ENCODE measurements at regions not wholly inside any gene's neighbourhood (a gene's known extent, or its start where the extent isn't known, plus 50 kb on each side); places are given as distances from the start of the nearest gene placed in this dataset.

- H3K4me3 ChIP-seq (ENCODE audit: low read depth, low read length), result no peak overlapping the region
- no peak for DNase-seq (ENCODE audit: low read depth)
- TF ChIP-seq CTCF (IDR thresholded peaks at IDR 0.05; ENCODE audit: low read depth, low read length, missing control alignments), result no peak
- in situ Hi-C loops (cut with HindIII; ENCODE audit: low sequenced_read_pairs), result no loop called here
Observed at GRCh38 chr22:49045276-49045675, 782.4 kb downstream of the BRD1 start.

DNA sequence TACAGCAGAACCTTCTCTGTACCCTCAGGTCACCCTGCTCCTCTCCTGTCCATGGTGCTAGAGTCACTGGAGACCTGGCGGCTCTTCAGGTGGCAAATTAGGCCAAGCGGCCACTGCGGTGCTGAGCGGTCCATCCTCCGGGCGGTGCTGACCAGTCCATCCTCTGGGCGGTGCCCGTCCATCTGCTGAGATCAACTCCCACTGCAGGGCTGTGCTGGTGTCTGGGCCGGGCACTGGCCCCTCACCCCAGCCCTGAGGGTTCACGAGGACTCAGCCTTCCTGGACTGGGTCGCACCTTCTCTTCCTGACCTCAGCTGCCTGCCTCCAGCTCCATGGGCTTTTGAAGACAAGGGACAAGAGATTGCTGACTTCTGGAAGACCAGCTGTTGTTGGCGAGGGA, 782.9 kb downstream of the BRD1 start:
- DNase-seq (ENCODE audit: low read depth), result no peak
- no peak for TF ChIP-seq CTCF (IDR thresholded peaks at IDR 0.05; ENCODE audit: low read depth, low read length, missing control alignments)
- in situ Hi-C loops (cut with HindIII; ENCODE audit: low sequenced_read_pairs), result no loop called here
- H3K4me3 ChIP-seq (ENCODE audit: low read depth, low read length), result no peak overlapping the region

DNA sequence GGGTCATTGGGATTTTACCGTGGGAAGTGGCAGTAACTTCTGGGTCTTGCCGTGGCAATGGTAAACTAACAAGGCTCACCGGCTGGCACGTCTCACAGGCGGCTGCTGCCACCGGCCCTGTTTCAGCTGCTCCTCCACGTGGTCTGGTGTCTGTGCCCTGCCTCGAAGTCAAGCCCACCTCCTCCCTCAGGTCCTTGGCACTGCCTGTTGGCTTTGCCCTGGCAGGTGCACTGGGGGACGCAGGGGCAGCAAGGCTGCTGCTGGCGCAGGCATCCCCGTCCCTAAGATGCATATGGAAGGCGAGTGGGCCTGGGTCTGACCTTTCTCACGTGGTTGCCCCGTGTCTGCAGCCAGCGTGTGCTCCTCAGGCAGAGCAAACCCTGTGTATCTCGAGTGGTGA, 783.6 kb downstream of the BRD1 start:
- in situ Hi-C loops (cut with HindIII; ENCODE audit: low sequenced_read_pairs), result no loop called here
- H3K4me3 ChIP-seq (ENCODE audit: low read depth, low read length), result no peak overlapping the region
- TF ChIP-seq CTCF (IDR thresholded peaks at IDR 0.05; ENCODE audit: low read depth, low read length, missing control alignments), result no peak
- DNase-seq (ENCODE audit: low read depth), result no peak

- DNase-seq (ENCODE audit: low read depth), result no peak
- in situ Hi-C loops (cut with HindIII; ENCODE audit: low sequenced_read_pairs), result no loop called here
- H3K4me3 ChIP-seq (ENCODE audit: low read depth, low read length), result no peak overlapping the region
- TF ChIP-seq CTCF (IDR thresholded peaks at IDR 0.05; ENCODE audit: low read depth, low read length, missing control alignments), result no peak
Observed at GRCh38 chr22:49042877-49043859, 784.5 kb downstream of the BRD1 start.

GRCh38 chr22:49042066-49042465, 785.6 kb downstream of the BRD1 start:
- DNase-seq (ENCODE audit: low read depth), result no peak
- in situ Hi-C loops (cut with HindIII; ENCODE audit: low sequenced_read_pairs), result no loop called here
- no peak overlapping the region for H3K4me3 ChIP-seq (ENCODE audit: low read depth, low read length)
- TF ChIP-seq CTCF (IDR thresholded peaks at IDR 0.05; ENCODE audit: low read depth, low read length, missing control alignments), result no peak

DNA sequence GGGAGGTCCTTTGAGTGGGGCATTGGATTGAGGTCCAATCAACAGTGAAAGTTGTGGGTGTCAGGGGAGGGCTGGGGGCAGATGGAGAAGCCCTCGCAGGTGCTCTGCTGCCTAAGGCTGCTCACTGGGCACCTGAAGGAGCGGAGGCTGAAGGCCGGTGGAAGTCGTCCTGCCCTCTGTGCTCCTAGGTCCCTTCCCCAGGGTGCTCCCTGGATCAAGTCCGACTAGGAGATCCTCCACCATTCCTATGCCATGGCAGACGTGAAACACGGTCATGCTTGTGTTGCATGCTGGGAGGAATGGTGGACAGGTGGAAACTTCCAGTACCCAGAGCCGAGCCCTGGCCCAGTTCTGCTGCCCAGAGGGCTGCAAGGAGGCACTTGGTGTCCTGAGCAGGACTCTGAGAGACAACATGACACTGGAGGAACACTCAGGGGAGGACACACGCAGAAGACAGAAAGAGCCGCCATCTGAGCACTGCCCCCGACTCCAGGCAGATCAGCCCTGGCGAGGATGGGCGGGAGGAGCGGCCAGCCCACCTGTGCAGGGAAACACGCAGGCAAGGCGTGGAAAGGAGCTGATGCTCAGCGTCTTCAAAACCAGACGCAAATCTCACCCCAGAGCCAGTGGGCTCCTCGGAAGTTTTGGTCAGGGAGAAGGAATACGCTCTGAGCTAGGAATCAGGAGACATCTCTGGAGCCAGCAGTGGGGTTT, 786.8 kb downstream of the BRD1 start:
- no peak overlapping the region for H3K4me3 ChIP-seq (ENCODE audit: low read depth, low read length)
- TF ChIP-seq CTCF (IDR thresholded peaks at IDR 0.05; ENCODE audit: low read depth, low read length, missing control alignments), result no peak
- in situ Hi-C loops (cut with HindIII; ENCODE audit: low sequenced_read_pairs), result no loop called here
- no peak for DNase-seq (ENCODE audit: low read depth)
